ENCODE measurements at regions not wholly inside any gene's neighbourhood (a gene's known extent, or its start where the extent isn't known, plus 50 kb on each side); places are given as distances from the start of the nearest gene placed in this dataset.
A peak's percentile ranks its signal among the peaks of the same experiment; 100 is the strongest.

DNA sequence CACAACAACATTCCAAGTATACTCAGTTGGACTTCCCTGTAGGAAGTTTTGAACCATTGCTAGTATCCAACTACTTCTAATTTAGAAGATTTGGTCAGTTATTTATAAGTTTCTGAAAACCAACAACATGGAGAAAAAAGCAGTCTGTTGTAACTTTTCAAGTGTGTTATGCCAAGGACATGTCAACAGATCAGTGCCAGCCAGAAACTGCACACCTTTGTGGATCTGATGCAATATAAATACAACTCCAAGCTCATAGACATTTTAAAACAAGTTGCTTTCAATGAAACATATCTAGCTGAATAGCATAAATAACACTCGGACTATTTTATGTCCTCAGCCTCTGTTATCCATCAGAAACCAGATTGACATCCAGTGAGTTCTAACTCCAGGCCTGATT, 58.3 kb upstream of the CARMIL1 start:
- Histone ChIP-seq H3K27me3 (ENCODE audit: insufficient read depth, low read length) (no peaks in the 10 kb centered on the region), H3K27ac (ENCODE audit: low read depth, low read length) (no peak overlapping the region), H3K9me3 (ENCODE audit: low read depth, low read length) (no peaks in the 10 kb centered on the region), H3K4me1 (ENCODE audit: insufficient read depth, low read length) (peaks cover 9% of the 10 kb centered on the region), H2AFZ (ENCODE audit: low read length) (no peak overlapping the region), H3K4me2 (ENCODE audit: insufficient read depth, low read length) (no peak overlapping the region), H3K36me3 (ENCODE audit: insufficient read depth, low read length) (no peaks in the 10 kb centered on the region), H3K79me2 (ENCODE audit: insufficient read depth, low read length) (no peaks in the 10 kb centered on the region), H4K20me1 (ENCODE audit: insufficient read depth, low read length) (no peaks in the 10 kb centered on the region), H3K4me3 (ENCODE audit: insufficient read depth, low read length) (no peak overlapping the region)
- TF ChIP-seq, protein P1, sequence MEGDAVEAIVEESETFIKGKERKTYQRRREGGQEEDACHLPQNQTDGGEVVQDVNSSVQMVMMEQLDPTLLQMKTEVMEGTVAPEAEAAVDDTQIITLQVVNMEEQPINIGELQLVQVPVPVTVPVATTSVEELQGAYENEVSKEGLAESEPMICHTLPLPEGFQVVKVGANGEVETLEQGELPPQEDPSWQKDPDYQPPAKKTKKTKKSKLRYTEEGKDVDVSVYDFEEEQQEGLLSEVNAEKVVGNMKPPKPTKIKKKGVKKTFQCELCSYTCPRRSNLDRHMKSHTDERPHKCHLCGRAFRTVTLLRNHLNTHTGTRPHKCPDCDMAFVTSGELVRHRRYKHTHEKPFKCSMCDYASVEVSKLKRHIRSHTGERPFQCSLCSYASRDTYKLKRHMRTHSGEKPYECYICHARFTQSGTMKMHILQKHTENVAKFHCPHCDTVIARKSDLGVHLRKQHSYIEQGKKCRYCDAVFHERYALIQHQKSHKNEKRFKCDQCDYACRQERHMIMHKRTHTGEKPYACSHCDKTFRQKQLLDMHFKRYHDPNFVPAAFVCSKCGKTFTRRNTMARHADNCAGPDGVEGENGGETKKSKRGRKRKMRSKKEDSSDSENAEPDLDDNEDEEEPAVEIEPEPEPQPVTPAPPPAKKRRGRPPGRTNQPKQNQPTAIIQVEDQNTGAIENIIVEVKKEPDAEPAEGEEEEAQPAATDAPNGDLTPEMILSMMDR (IDR thresholded peaks at IDR 0.05; ENCODE audit: extremely low read depth, low read depth, low read length), result no peak
- no peak for DNase-seq (ENCODE audit: insufficient read length, low spot score, missing footprints)

DNA sequence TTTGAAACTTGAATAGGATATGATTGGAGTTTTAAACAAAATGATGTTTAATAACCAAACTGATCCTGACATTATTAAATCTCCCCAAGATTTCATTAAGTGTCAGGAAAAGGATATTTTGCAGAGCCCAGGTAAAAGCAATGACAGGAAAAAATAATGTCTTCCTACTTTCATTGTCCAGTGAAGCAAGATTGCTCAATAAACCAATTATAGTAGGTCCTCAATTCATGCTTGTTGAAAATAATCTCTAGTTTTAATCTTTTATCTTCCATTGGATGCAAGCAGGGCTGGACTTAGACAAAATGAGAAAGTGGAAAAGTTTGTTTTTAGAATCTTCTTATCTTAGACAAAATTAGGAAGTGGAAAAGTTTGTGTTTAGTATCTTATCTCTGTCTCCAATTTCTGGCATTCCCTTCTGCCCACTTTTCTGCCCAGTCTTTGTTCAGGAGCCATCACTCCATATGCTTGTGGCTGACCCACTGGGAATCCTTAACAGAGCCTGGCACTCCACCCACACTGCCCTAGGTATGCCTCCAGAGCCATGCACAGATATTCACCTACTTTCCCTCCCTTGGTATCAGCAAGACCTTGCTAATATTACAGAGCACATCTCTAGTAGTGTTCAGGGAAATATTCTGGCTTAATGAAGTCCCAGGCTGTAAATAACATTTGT, 57.0 kb upstream of the CARMIL1 start:
- H3K79me2 ChIP-seq (ENCODE audit: insufficient read depth, low read length), result no peaks in the 10 kb centered on the region
- H3K4me3 ChIP-seq (ENCODE audit: insufficient read depth, low read length), result no peak overlapping the region
- DNase-seq (ENCODE audit: insufficient read length, low spot score, missing footprints), result no peak

DNA sequence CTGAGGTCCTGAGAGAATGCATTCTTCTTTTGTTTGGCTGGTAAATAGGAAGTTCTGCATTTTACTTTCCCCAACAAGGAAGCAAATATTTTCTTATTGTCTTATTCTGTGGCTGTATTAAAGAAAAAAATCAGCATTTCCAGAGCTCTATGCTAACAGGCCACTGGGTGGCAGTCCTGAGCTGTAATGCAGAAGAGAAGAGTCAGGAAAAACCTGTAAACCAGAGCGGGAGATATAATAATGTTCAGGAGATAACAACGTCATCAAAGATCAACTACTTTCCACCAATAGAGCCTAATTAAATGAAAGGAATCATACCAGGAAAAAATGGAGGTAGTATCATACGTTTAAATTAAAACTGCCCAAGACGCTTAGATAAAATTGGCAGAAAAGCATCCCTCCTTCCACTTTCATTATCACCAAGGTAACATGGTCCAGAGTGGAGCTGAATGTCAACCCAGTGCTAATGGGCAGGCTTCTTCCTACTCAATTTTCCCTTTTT, 55.6 kb upstream of the CARMIL1 start:
- TF ChIP-seq, protein P1 (IDR thresholded peaks at IDR 0.05; ENCODE audit: extremely low read depth, low read depth, low read length), result peak; percentile 95
- Histone ChIP-seq H3K36me3 (ENCODE audit: insufficient read depth, low read length) (no peaks in the 10 kb centered on the region), H3K27ac (ENCODE audit: low read depth, low read length) (peak overlapping the region; percentile 23), H3K4me3 (ENCODE audit: insufficient read depth, low read length) (peak overlapping the region; percentile 65), H3K79me2 (ENCODE audit: insufficient read depth, low read length) (no peaks in the 10 kb centered on the region), H3K9me3 (ENCODE audit: low read depth, low read length) (no peaks in the 10 kb centered on the region), H4K20me1 (ENCODE audit: insufficient read depth, low read length) (no peaks in the 10 kb centered on the region), H3K4me1 (ENCODE audit: insufficient read depth, low read length) (peaks cover 9% of the 10 kb centered on the region), H2AFZ (ENCODE audit: low read length) (peak overlapping the region; percentile 76), H3K4me2 (ENCODE audit: insufficient read depth, low read length) (peak overlapping the region; percentile 90), H3K27me3 (ENCODE audit: insufficient read depth, low read length) (no peaks in the 10 kb centered on the region)
- DNase-seq (ENCODE audit: insufficient read length, low spot score, missing footprints), result no peak

More for the DNA sequence above, 57.0 kb upstream of the CARMIL1 start:
- no peaks in the 10 kb centered on the region for H3K36me3 ChIP-seq (ENCODE audit: insufficient read depth, low read length)
- no peaks in the 10 kb centered on the region for H3K9me3 ChIP-seq (ENCODE audit: low read depth, low read length)
- peak overlapping the region; percentile 27 for H2AFZ ChIP-seq (ENCODE audit: low read length)
- no peak overlapping the region for H3K4me2 ChIP-seq (ENCODE audit: insufficient read depth, low read length)
- TF ChIP-seq, protein P1 (IDR thresholded peaks at IDR 0.05; ENCODE audit: extremely low read depth, low read depth, low read length), result no peak
- H3K27me3 ChIP-seq (ENCODE audit: insufficient read depth, low read length), result no peaks in the 10 kb centered on the region
- peaks cover 9% of the 10 kb centered on the region for H3K4me1 ChIP-seq (ENCODE audit: insufficient read depth, low read length)
- H4K20me1 ChIP-seq (ENCODE audit: insufficient read depth, low read length), result no peaks in the 10 kb centered on the region
- no peak overlapping the region for H3K27ac ChIP-seq (ENCODE audit: low read depth, low read length)

DNA sequence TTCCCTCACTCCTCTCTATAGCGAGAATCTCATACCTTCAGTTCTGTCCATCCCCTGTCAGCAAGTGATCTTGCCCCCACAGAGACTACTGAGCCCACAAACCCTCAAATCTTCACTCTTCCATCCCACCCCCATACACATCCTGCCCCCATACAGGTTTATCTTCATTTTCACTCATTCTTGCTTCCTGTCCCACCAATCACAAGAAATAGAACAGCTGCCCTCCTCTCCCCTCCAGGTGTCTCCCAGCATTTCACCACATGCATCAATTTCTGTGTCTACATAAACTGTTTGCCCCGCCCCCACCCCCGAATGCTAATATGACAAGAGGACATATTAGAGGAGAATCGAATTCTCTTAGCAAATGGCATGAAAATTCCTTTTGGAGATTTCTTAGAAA, 54.9 kb upstream of the CARMIL1 start:
- no peaks in the 10 kb centered on the region for H3K9me3 ChIP-seq (ENCODE audit: low read depth, low read length)
- H4K20me1 ChIP-seq (ENCODE audit: insufficient read depth, low read length), result no peaks in the 10 kb centered on the region
- H3K4me3 ChIP-seq (ENCODE audit: insufficient read depth, low read length), result no peak overlapping the region
- no peak overlapping the region for H3K27ac ChIP-seq (ENCODE audit: low read depth, low read length)
- no peaks in the 10 kb centered on the region for H3K36me3 ChIP-seq (ENCODE audit: insufficient read depth, low read length)
- no peak for DNase-seq (ENCODE audit: insufficient read length, low spot score, missing footprints)
- H3K4me2 ChIP-seq (ENCODE audit: insufficient read depth, low read length), result no peak overlapping the region
- H3K4me1 ChIP-seq (ENCODE audit: insufficient read depth, low read length), result peaks cover 11% of the 10 kb centered on the region
- TF ChIP-seq, protein P1 (IDR thresholded peaks at IDR 0.05; ENCODE audit: extremely low read depth, low read depth, low read length), result no peak
- H3K27me3 ChIP-seq (ENCODE audit: insufficient read depth, low read length), result no peaks in the 10 kb centered on the region
- no peaks in the 10 kb centered on the region for H3K79me2 ChIP-seq (ENCODE audit: insufficient read depth, low read length)
- no peak overlapping the region for H2AFZ ChIP-seq (ENCODE audit: low read length)

Measured in osteoblast (primary cell).